K562 (cell line): ENCODE measurements at regions not wholly inside any gene's neighbourhood (a gene's known extent, or its start where the extent isn't known, plus 50 kb on each side); places are given as distances from the start of the nearest gene placed in this dataset.
A peak's percentile ranks its signal among the peaks of the same experiment; 100 is the strongest.

Experiments
- ATAC-seq: fragments of 200-7000 bp; cut with Tn5 transposase; 3 replicates; pipeline ENCODE4 v1.9.1; 2020; ENCODE audit warnings: moderate library complexity
- BruUV-seq: library from RNA; stranded (reverse); fragments of 400-500 nt; replicated peaks from 2 replicates; lab custom pipeline; 2021; lab: Mats Ljungman, UMichigan
- CTCF ChIA-PET: fragments of 300-600 bp; formaldehyde crosslinking; extraction: SDS; loops from one replicate; lab custom pipeline; 2021; ENCODE audit warnings: low intra/inter-chr PET ratio; lab: Yijun Ruan, JAX
- POLR2A ChIA-PET: fragments of 300-600, 350-650 bp; sonication (Branson Sonifier 250); formaldehyde crosslinking; extraction: SDS; loops from one replicate; lab custom pipeline; 2021; ENCODE audit warnings: antibody characterized with exemption, inconsistent platforms; lab: Yijun Ruan, JAX
- DNase-seq, 4 experiments: peaks; one replicate each; pipeline versions ENCODE4 v3.0.0 to v3.0.0-alpha.2; 2011 to 2018; ENCODE audit warnings: low spot score in 3 of 4, mixed read lengths in 3 of 4; ENCODE audit errors: extremely low read depth in 1 of 4
- FAIRE-seq: peaks from 2 replicates; lab custom pipeline; 2011; peaks lifted over from hg19 to GRCh38; lab: Jason Lieb, UNC
- H2AFZ ChIP-seq: 2 replicates; pipeline ENCODE4 v1.6.0; 2011; ENCODE audit warnings: low read depth, low read length, control low read depth, inconsistent platforms
- H3K27ac ChIP-seq: fragments of 200-600 bp; 3 replicates; pipeline ENCODE4 v1.8.0; 2011; ENCODE audit warnings: low read depth, mild to moderate bottlenecking, control low read depth, inconsistent platforms, low read length, moderate library complexity, mixed read lengths; ENCODE audit errors: extremely low read depth
- H3K27me3 ChIP-seq, 2 experiments: fragments of 300-600 bp in 1 of 2; 2 replicates in 1 of 2; 3 replicates in 1 of 2; pipeline versions ENCODE4 v1.6.0 to v1.8.0; 2011; ENCODE audit warnings: inconsistent platforms in 2 of 2, low read length in 2 of 2, mild to moderate bottlenecking in 1 of 2, mixed read lengths in 1 of 2, moderate library complexity in 1 of 2; ENCODE audit not compliant: control insufficient read depth in 2 of 2, insufficient read depth in 2 of 2
- H3K36me3 ChIP-seq: fragments of 300-600 bp; 3 replicates; pipeline ENCODE4 v1.8.0; 2011; ENCODE audit warnings: mild to moderate bottlenecking, low read length, inconsistent platforms; ENCODE audit not compliant: control insufficient read depth, insufficient read depth
- H3K4me1 ChIP-seq, 2 experiments: fragments of 200-600 bp in 1 of 2; replicated peaks in 1 of 2; 2 replicates in 1 of 2; 3 replicates in 1 of 2; pipeline versions ENCODE4 v1.5.1 to v1.8.0; 2011; ENCODE audit warnings: inconsistent platforms in 2 of 2, low read length in 2 of 2, mild to moderate bottlenecking in 1 of 2, mixed read lengths in 1 of 2, moderate library complexity in 1 of 2; ENCODE audit not compliant: control insufficient read depth in 2 of 2, insufficient read depth in 2 of 2
- H3K4me2 ChIP-seq: 2 replicates; pipeline ENCODE4 v1.6.1; 2011; ENCODE audit warnings: low read length, control low read depth, inconsistent platforms, mixed read lengths; ENCODE audit not compliant: insufficient read depth
- H3K4me3 ChIP-seq: fragments of 200-600 bp; sonication (generic), shearing (Covaris generic); 2 replicates; pipeline ENCODE4 v1.5.1; 2016; ENCODE audit warnings: control low read depth, inconsistent platforms
- H3K79me2 ChIP-seq: fragments of 200-600 bp; 3 replicates; pipeline ENCODE4 v1.8.0; 2011; ENCODE audit warnings: low read length, inconsistent platforms; ENCODE audit not compliant: control insufficient read depth, insufficient read depth
- H3K9ac ChIP-seq, 2 experiments: 2 replicates each; pipeline versions ENCODE4 v1.6.0 to v1.6.1; 2011; ENCODE audit warnings: low read depth in 2 of 2, low read length in 2 of 2, control low read depth in 1 of 2, inconsistent platforms in 1 of 2, mild to moderate bottlenecking in 1 of 2, mixed read lengths in 1 of 2; ENCODE audit not compliant: insufficient read depth in 1 of 2
- H3K9me1 ChIP-seq: one replicate; pipeline ENCODE4 v1.6.0; 2011; ENCODE audit warnings: inconsistent platforms, mild to moderate bottlenecking, low read length, moderate library complexity; ENCODE audit not compliant: control insufficient read depth, insufficient read depth
- H3K9me3 ChIP-seq: replicated peaks from 2 replicates; pipeline ENCODE4 v1.5.1; 2011; ENCODE audit warnings: low read depth, low read length, inconsistent platforms; ENCODE audit not compliant: control insufficient read depth, insufficient read depth
- H4K20me1 ChIP-seq: replicated peaks from 2 replicates; pipeline ENCODE4 v1.6.1; 2011; ENCODE audit warnings: low read length, inconsistent platforms, mixed read lengths; ENCODE audit not compliant: control insufficient read depth, insufficient read depth
- CBFA2T3 ChIP-seq: fragments of 450-650 bp; IDR thresholded peaks from 2 replicates; pipeline ENCODE4 v1.6.1; 2017
- ELF4 ChIP-seq: fragments of 450-650 bp; formaldehyde crosslinking; IDR thresholded peaks from 2 replicates; pipeline ENCODE4 v1.4.0; 2022; ENCODE audit warnings: missing genetic modification characterization
- IRF2 ChIP-seq: sonication (generic); formaldehyde crosslinking; IDR thresholded peaks from 2 replicates; pipeline ENCODE4 v1.8.1; 2022; ENCODE audit warnings: mild to moderate bottlenecking, missing genetic modification reagents
- NR2C1 ChIP-seq, 2 experiments: fragments of 450-650 bp; IDR thresholded peaks; 2 replicates each; pipeline ENCODE4 v1.6.1; 2017; ENCODE audit warnings: mild to moderate bottlenecking in 2 of 2, antibody characterized with exemption in 1 of 2, inconsistent platforms in 1 of 2, missing compliant biosample characterization in 1 of 2, missing genetic modification characterization in 1 of 2
- OTX1 ChIP-seq: fragments of 450-650 bp; formaldehyde crosslinking; IDR thresholded peaks from 2 replicates; pipeline ENCODE4 v1.4.0; 2022; ENCODE audit warnings: mild to moderate bottlenecking
- SAFB2 ChIP-seq: fragments of 200-400 bp; formaldehyde crosslinking; IDR thresholded peaks from 2 replicates; pipeline ENCODE4 v1.6.1; 2018; ENCODE audit warnings: borderline replicate concordance, low read length, low read depth, moderate library complexity; ENCODE audit not compliant: severe bottlenecking
- SPI1 ChIP-seq: IDR thresholded peaks from 2 replicates; pipeline ENCODE4 v1.6.1; 2011; ENCODE audit warnings: low read depth, low read length, control low read depth, borderline replicate concordance
- TRIM24 ChIP-seq, 2 experiments: fragments of 450-650 bp; IDR thresholded peaks; 2 replicates each; pipeline ENCODE4 v1.6.1; 2016
- TSC22D4 ChIP-seq: fragments of 450-650 bp; IDR thresholded peaks from 2 replicates; pipeline ENCODE4 v1.6.1; 2016; ENCODE audit warnings: missing genetic modification characterization, missing biosample characterization, control low read depth
- WGBS: fragments of 100-300 bp; shearing (Covaris generic); methylation state at CpG from one replicate; pipeline ENCODE4 v1.1.6; 2016; ENCODE audit warnings: low coverage, mixed read lengths; ENCODE audit not compliant: insufficient coverage; ENCODE audit errors: missing lambda C conversion rate; 5-methylcytosine and 5-hydroxymethylcytosine counted together
- in situ Hi-C: fragments of 300-500 bp; cut with MboI; formaldehyde crosslinking; loops from 4 replicates; pipeline ENCODE4 v1.15.0; 2018; ENCODE audit warnings: inconsistent platforms, mixed read lengths
- intact Hi-C: fragments of 100-400 bp; cut with micrococcal nuclease; formaldehyde crosslinking; loops from 2 replicates; pipeline ENCODE4 v1.14.2; 2022
- TF ChIP-seq, protein P1 (sequence below): fragments of 450-650 bp; IDR thresholded peaks from 2 replicates; pipeline ENCODE4 v1.6.1; 2018; ENCODE audit warnings: mild to moderate bottlenecking, low read depth; ENCODE audit not compliant: partially characterized antibody
- TF ChIP-seq, protein P2 (sequence below): fragments of 450-650 bp; formaldehyde crosslinking; IDR thresholded peaks from 2 replicates; pipeline ENCODE4 v1.4.0; 2022; ENCODE audit warnings: missing genetic modification characterization
- TF ChIP-seq, protein P3 (sequence below): fragments of 450-650 bp; formaldehyde crosslinking; IDR thresholded peaks from 2 replicates; pipeline ENCODE4 v1.4.0; 2022; ENCODE audit warnings: missing genetic modification characterization
- TF ChIP-seq, protein P4 (sequence below): fragments of 450-650 bp; IDR thresholded peaks from 2 replicates; pipeline ENCODE4 v1.6.1; 2016; ENCODE audit warnings: borderline replicate concordance

DNA sequence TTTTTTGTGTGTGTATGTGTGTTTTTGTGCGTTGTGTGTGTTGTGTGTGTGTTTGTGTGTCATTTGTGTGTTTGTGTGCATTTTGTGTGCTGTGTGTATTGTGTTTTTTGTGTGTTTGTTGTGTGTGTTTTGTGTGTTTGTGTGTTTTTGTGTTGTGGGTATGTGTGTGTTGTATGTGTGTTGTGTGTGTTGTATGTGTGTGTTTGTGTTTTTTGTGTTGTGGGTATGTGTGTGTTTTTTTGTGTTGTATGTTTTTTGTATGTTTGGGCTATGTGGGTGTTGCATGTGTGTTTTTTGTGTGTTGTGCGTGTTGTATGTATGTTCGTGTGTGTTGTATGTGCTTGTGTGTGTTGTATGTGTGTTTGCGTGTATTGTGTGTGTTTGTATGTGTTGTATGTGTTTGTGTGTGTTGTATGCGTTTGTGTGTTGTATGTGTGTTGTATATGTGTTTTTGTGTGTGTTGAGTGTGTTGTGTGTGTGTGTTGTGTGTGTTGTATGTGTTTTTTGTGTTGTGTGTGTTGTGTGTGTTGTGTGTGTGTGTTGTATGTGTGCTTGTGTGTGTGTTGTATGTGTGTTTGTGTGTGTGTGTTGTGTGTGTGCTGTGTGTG lies 275.3 kb downstream of the HRH4 start:
- no peaks in the 10 kb centered on the region for H3K36me3 ChIP-seq
- no peak overlapping the region for H3K27ac ChIP-seq
- FAIRE-seq (peak; percentile 92), DNase-seq (no peak), ATAC-seq (no peak)
- H3K4me2 ChIP-seq, result no peak overlapping the region
- no TSS peak for BruUV-seq
- CTCF ChIA-PET, result no interaction called here
- in situ Hi-C loops, result no loop called here
- no peaks in the 10 kb centered on the region for H3K79me2 ChIP-seq
- H2AFZ ChIP-seq, result no peak overlapping the region
- no peaks in the 10 kb centered on the region for H4K20me1 ChIP-seq
- 2% methylated on average over 5 of the region's 5 CpGs for WGBS
- intact Hi-C loops, result no loop called here
- no peak for TF ChIP-seq SPI1
- TF ChIP-seq TSC22D4, result peak; percentile 52; the same call in 1 of the 2 replicates
- TF ChIP-seq ELF4 (CRISPR knock-in tag), result peak; percentile 81
- TF ChIP-seq IRF2 (CRISPR knock-in tag), result 0 out of 2 replicates have a peak, but pooled peaks have one; percentile 42
- TF ChIP-seq, protein P1, sequence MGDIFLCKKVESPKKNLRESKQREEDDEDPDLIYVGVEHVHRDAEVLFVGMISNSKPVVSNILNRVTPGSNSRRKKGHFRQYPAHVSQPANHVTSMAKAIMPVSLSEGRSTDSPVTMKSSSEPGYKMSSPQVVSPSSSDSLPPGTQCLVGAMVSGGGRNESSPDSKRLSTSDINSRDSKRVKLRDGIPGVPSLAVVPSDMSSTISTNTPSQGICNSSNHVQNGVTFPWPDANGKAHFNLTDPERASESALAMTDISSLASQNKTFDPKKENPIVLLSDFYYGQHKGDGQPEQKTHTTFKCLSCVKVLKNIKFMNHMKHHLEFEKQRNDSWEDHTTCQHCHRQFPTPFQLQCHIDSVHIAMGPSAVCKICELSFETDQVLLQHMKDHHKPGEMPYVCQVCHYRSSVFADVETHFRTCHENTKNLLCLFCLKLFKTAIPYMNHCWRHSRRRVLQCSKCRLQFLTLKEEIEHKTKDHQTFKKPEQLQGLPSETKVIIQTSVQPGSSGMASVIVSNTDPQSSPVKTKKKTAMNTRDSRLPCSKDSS, result peak; percentile 7
- TF ChIP-seq SAFB2, result no peak
- TF ChIP-seq, protein P2, sequence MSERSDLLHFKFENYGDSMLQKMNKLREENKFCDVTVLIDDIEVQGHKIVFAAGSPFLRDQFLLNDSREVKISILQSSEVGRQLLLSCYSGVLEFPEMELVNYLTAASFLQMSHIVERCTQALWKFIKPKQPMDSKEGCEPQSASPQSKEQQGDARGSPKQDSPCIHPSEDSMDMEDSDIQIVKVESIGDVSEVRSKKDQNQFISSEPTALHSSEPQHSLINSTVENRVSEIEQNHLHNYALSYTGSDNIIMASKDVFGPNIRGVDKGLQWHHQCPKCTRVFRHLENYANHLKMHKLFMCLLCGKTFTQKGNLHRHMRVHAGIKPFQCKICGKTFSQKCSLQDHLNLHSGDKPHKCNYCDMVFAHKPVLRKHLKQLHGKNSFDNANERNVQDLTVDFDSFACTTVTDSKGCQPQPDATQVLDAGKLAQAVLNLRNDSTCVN (CRISPR knock-in tag), result peak; percentile 54; the same call in 1 of the 2 replicates
- TF ChIP-seq NR2C1 (IDR thresholded peaks at IDR 0.05), result 0 out of 2 replicates have a peak, but pooled peaks have one; percentile 15
- no peak for TF ChIP-seq NR2C1 (tag; IDR thresholded peaks at IDR 0.05)
- TF ChIP-seq, protein P3, sequence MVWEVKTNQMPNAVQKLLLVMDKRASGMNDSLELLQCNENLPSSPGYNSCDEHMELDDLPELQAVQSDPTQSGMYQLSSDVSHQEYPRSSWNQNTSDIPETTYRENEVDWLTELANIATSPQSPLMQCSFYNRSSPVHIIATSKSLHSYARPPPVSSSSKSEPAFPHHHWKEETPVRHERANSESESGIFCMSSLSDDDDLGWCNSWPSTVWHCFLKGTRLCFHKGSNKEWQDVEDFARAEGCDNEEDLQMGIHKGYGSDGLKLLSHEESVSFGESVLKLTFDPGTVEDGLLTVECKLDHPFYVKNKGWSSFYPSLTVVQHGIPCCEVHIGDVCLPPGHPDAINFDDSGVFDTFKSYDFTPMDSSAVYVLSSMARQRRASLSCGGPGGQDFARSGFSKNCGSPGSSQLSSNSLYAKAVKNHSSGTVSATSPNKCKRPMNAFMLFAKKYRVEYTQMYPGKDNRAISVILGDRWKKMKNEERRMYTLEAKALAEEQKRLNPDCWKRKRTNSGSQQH (CRISPR knock-in tag), result peak; percentile 81
- TF ChIP-seq, protein P4, sequence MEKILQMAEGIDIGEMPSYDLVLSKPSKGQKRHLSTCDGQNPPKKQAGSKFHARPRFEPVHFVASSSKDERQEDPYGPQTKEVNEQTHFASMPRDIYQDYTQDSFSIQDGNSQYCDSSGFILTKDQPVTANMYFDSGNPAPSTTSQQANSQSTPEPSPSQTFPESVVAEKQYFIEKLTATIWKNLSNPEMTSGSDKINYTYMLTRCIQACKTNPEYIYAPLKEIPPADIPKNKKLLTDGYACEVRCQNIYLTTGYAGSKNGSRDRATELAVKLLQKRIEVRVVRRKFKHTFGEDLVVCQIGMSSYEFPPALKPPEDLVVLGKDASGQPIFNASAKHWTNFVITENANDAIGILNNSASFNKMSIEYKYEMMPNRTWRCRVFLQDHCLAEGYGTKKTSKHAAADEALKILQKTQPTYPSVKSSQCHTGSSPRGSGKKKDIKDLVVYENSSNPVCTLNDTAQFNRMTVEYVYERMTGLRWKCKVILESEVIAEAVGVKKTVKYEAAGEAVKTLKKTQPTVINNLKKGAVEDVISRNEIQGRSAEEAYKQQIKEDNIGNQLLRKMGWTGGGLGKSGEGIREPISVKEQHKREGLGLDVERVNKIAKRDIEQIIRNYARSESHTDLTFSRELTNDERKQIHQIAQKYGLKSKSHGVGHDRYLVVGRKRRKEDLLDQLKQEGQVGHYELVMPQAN, result peak; percentile 36; the same call in 1 of the 2 replicates
- no peak for TF ChIP-seq CBFA2T3
- peak; percentile 50; the same call in 1 of the 2 replicates for TF ChIP-seq OTX1 (CRISPR knock-in tag)
- TF ChIP-seq TRIM24 (IDR thresholded peaks at IDR 0.05), result 0 out of 4 replicates have a peak, but pooled peaks of 1 of the 2 experiments have one; percentile 20
- H3K9ac ChIP-seq, result no peak overlapping the region
- 0 out of 2 replicates have a peak, but pooled peaks cover 3% of the 10 kb centered on the region for H3K9me3 ChIP-seq
- POLR2A ChIA-PET, result no interaction called here
- H3K9me1 ChIP-seq, result no peaks in the 10 kb centered on the region
- no peak overlapping the region for H3K4me3 ChIP-seq
- H3K27me3 ChIP-seq, result no peaks in the 10 kb centered on the region
- H3K4me1 ChIP-seq, result no peaks in the 10 kb centered on the region
